IMR-90 (cell line): ENCODE measurements at regions not wholly inside any gene's neighbourhood (a gene's known extent, or its start where the extent isn't known, plus 50 kb on each side); places are given as distances from the start of the nearest gene placed in this dataset.

Experiments
- ATAC-seq: fragments of 200-7000 bp; cut with Tn5 transposase; 2 replicates; pipeline ENCODE4 v1.9.1; 2020; ENCODE audit warnings: low read depth, mild to moderate bottlenecking, moderate library complexity
- BruUV-seq: library from RNA; stranded (reverse); fragments of 400-500 nt; replicated peaks from 2 replicates; lab custom pipeline; 2021; lab: Mats Ljungman, UMichigan
- CTCF ChIA-PET: fragments of 300-600 bp; formaldehyde crosslinking; extraction: SDS; loops from one replicate; lab custom pipeline; 2021; ENCODE audit warnings: antibody characterized with exemption; lab: Yijun Ruan, JAX
- POLR2A ChIA-PET: fragments of 300-600 bp; sonication (Branson Sonifier 250); formaldehyde crosslinking; loops from one replicate; lab custom pipeline; 2022; ENCODE audit warnings: antibody characterized with exemption; ENCODE audit not compliant: unreplicated experiment; lab: Charles Lee
- DNase-seq: peaks from one replicate; pipeline ENCODE4 v3.0.0; 2013
- H2AFZ ChIP-seq: replicated peaks from 2 replicates; pipeline ENCODE3; 2013; ENCODE audit warnings: low read length, mild to moderate bottlenecking; ENCODE audit not compliant: poor library complexity
- H2AK5ac ChIP-seq: 2 replicates; pipeline ENCODE4 v1.6.1; 2013; ENCODE audit warnings: low read depth, low read length, inconsistent platforms
- H2AK9ac ChIP-seq: replicated peaks from 2 replicates; pipeline ENCODE3; 2013; ENCODE audit warnings: mild to moderate bottlenecking, low read depth, low read length, moderate library complexity; ENCODE audit not compliant: poor library complexity
- H2BK120ac ChIP-seq: 2 replicates; pipeline ENCODE4 v1.6.1; 2013; ENCODE audit warnings: low read depth, low read length, inconsistent platforms
- H2BK15ac ChIP-seq: 3 replicates; pipeline ENCODE4 v1.6.1; 2013; ENCODE audit warnings: low read depth, low read length, inconsistent platforms
- H2BK20ac ChIP-seq: 2 replicates; pipeline ENCODE4 v1.6.1; 2013; ENCODE audit warnings: low read depth, mild to moderate bottlenecking, inconsistent platforms, low read length, moderate library complexity
- H2BK5ac ChIP-seq: 2 replicates; pipeline ENCODE4 v1.6.1; 2013; ENCODE audit warnings: mild to moderate bottlenecking, low read depth, low read length, inconsistent platforms; ENCODE audit not compliant: poor library complexity, severe bottlenecking
- H3K14ac ChIP-seq: replicated peaks from 2 replicates; pipeline ENCODE4 v1.6.1; 2013; ENCODE audit warnings: low read depth, low read length, inconsistent platforms
- H3K18ac ChIP-seq: 2 replicates; pipeline ENCODE4 v1.6.1; 2013; ENCODE audit warnings: low read depth, low read length, control low read depth
- H3K23ac ChIP-seq: 2 replicates; pipeline ENCODE4 v1.6.1; 2013; ENCODE audit warnings: low read depth, low read length, inconsistent platforms
- H3K27ac ChIP-seq: 2 replicates; pipeline ENCODE4 v1.5.1; 2013; ENCODE audit warnings: mild to moderate bottlenecking, control low read depth, low read length; ENCODE audit not compliant: insufficient read depth
- H3K27me3 ChIP-seq: 2 replicates; pipeline ENCODE4 v1.6.1; 2013; ENCODE audit warnings: low read length; ENCODE audit not compliant: control insufficient read depth, insufficient read depth
- H3K36me3 ChIP-seq: 2 replicates; pipeline ENCODE4 v1.6.1; 2013; ENCODE audit warnings: low read length, mixed read lengths; ENCODE audit not compliant: control insufficient read depth, insufficient read depth
- H3K4ac ChIP-seq: 2 replicates; pipeline ENCODE4 v1.6.1; 2013; ENCODE audit warnings: low read depth, low read length, inconsistent platforms
- H3K4me1 ChIP-seq: 2 replicates; pipeline ENCODE4 v1.6.1; 2013; ENCODE audit warnings: low read length, mixed read lengths; ENCODE audit not compliant: control insufficient read depth, insufficient read depth
- H3K4me2 ChIP-seq: 2 replicates; pipeline ENCODE4 v1.6.1; 2013; ENCODE audit warnings: low read depth, mild to moderate bottlenecking, control low read depth, low read length, moderate library complexity
- H3K4me3 ChIP-seq: 2 replicates; pipeline ENCODE4 v1.5.1; 2013; ENCODE audit warnings: low read depth, mild to moderate bottlenecking, control low read depth, low read length, moderate library complexity; ENCODE audit not compliant: insufficient read depth
- H3K56ac ChIP-seq: 2 replicates; pipeline ENCODE4 v1.6.1; 2013; ENCODE audit warnings: low read length, inconsistent platforms; ENCODE audit not compliant: insufficient read depth; ENCODE audit errors: extremely low read depth
- H3K79me1 ChIP-seq, 2 experiments: 2 replicates each; pipeline ENCODE4 v1.6.1; 2013; ENCODE audit warnings: low read length in 2 of 2, inconsistent platforms in 1 of 2, low read depth in 1 of 2
- H3K9ac ChIP-seq: 2 replicates; pipeline ENCODE4 v1.6.1; 2013; ENCODE audit warnings: low read depth, low read length, control low read depth
- H3K9me1 ChIP-seq: 2 replicates; pipeline ENCODE4 v1.6.1; 2013; ENCODE audit warnings: low read length, inconsistent platforms; ENCODE audit not compliant: insufficient read depth
- H3K9me3 ChIP-seq: 2 replicates; pipeline ENCODE4 v1.6.1; 2013; ENCODE audit warnings: low read length; ENCODE audit not compliant: control insufficient read depth, insufficient read depth
- H4K20me1 ChIP-seq: 2 replicates; pipeline ENCODE4 v1.6.1; 2013; ENCODE audit warnings: low read length, inconsistent platforms; ENCODE audit not compliant: insufficient read depth
- H4K5ac ChIP-seq: 2 replicates; pipeline ENCODE4 v1.6.1; 2013; ENCODE audit warnings: mild to moderate bottlenecking, low read depth, low read length, control low read depth
- H4K8ac ChIP-seq, 2 experiments: 2 replicates each; pipeline ENCODE4 v1.6.1; 2013; ENCODE audit warnings: low read depth in 2 of 2, low read length in 2 of 2, control low read depth in 1 of 2, inconsistent platforms in 1 of 2
- H4K91ac ChIP-seq: 2 replicates; pipeline ENCODE4 v1.6.1; 2013; ENCODE audit warnings: low read depth, low read length, inconsistent platforms; ENCODE audit not compliant: insufficient read depth
- POLR2A ChIP-seq: IDR thresholded peaks from 2 replicates; pipeline ENCODE4 v1.6.1; 2012; ENCODE audit warnings: mild to moderate bottlenecking, low read depth, low read length
- RAD21 ChIP-seq: IDR thresholded peaks from 2 replicates; pipeline ENCODE4 v1.6.1; 2012; ENCODE audit warnings: low read length, improper control_type of control experiment
- WGBS, 2 experiments: methylation state at CpG; one replicate each; pipeline versions ENCODE4 v1.1.5 to v1.1.7; 2013; ENCODE audit warnings: missing lambda C conversion rate in 2 of 2; ENCODE audit not compliant: insufficient read length in 1 of 2; ENCODE audit errors: extremely low coverage in 2 of 2; 5-methylcytosine and 5-hydroxymethylcytosine counted together
- dilution Hi-C: fragments of 300-500 bp; cut with HindIII; formaldehyde crosslinking; loops from one replicate; pipeline ENCODE4 v1.14.3; 2018; ENCODE audit warnings: low sequenced_read_pairs; ENCODE audit not compliant: unreplicated experiment
- in situ Hi-C: fragments of 300-500 bp; cut with MboI; formaldehyde crosslinking; loops from 3 replicates; pipeline ENCODE4 v1.14.3; 2019; ENCODE audit warnings: low sequenced_read_pairs, inconsistent platforms, mixed read lengths
- intact Hi-C: fragments of 100-400 bp; cut with micrococcal nuclease; formaldehyde crosslinking; loops from 2 replicates; pipeline ENCODE4 v1.10.0; 2022

DNA sequence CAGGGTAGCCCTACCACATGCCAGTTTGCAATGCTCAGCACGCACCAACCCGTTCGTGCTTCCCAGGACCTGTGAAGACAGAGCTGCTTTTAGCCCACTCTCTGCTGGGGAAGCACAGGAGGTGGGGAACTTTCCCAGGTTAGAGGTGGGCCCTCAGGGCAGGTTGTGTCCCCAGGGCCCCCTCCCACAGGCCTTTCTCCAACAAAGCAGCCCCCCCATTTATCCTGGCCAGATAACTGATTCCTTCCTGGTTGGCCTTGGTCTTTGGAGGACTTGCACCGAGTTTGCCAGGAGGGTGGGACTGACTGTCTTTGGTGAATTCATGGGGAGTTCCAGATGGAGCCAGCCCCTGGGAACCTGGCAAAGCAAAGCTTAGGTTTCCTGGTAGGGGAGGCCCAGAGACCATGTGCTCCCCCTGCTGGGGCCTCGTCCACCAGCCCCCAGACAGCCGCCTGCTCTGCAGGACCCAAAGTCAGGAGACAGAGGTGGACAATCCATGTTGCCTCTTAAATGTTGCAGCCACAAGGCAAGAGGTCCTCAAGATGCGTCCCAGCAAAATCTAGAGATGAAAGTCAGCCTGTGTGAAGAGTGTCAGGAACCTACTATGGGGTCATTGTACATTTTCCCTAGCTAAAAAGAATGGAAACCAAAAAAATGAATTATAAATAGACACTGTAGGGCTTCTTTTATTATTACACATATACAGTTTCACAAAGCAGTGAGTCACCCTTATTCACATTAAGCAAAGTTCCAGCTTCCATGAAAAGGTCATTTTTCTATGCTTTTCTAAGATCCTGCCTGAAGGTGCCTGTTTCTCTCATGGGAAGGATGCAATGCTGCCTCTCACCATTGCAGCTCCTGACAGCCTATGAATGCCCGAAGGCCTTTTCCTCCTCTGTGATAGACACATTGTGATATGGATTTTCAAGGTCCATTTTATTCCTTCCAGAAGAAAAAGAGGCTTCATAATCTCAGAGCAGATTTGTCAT lies 497.8 kb downstream of the PREX1 start:
- Histone ChIP-seq H3K14ac (no peak overlapping the region), H4K20me1 (no peaks in the 10 kb centered on the region), H3K56ac (no peak overlapping the region), H3K9ac (no peak overlapping the region), H2BK5ac (no peak overlapping the region), H3K23ac (no peak overlapping the region), H2AK9ac (no peak overlapping the region), H4K91ac (no peak overlapping the region), H3K36me3 (no peaks in the 10 kb centered on the region), H2BK20ac (no peak overlapping the region), H3K79me1 (no peaks in the 10 kb centered on the region), H4K8ac (no peak overlapping the region), H3K27ac (no peak overlapping the region), H2BK120ac (no peak overlapping the region), H3K4me3 (no peak overlapping the region), H2AFZ (no peak overlapping the region), H3K18ac (no peak overlapping the region), H3K27me3 (peaks cover 17% of the 10 kb centered on the region), H2BK15ac (no peak overlapping the region), H3K4me2 (no peak overlapping the region), H3K9me3 (no peaks in the 10 kb centered on the region), H3K9me1 (no peaks in the 10 kb centered on the region), H3K4me1 (0 out of 2 replicates have a peak, but pooled peaks cover 2% of the 10 kb centered on the region), H3K4ac (no peak overlapping the region), H4K5ac (no peak overlapping the region), H2AK5ac (no peak overlapping the region)
- 81% methylated on average over 2 of the region's 8 CpGs; no CpG with 5 or more reads in 1 of the 2 experiments for WGBS, 2 experiments
- in situ Hi-C loops = no loop called here
- DNase-seq (peak; percentile 51), ATAC-seq (peak; percentile 64)
- CTCF ChIA-PET = no interaction called here
- POLR2A ChIA-PET = no interaction called here
- dilution Hi-C loops = no loop called here
- intact Hi-C loops = no loop called here
- TF ChIP-seq POLR2A (no peak), RAD21 (peak; percentile 27)
- no TSS peak for BruUV-seq
